ENCODE measurements at regions not wholly inside any gene's neighbourhood (a gene's known extent, or its start where the extent isn't known, plus 50 kb on each side); places are given as distances from the start of the nearest gene placed in this dataset.

DNA sequence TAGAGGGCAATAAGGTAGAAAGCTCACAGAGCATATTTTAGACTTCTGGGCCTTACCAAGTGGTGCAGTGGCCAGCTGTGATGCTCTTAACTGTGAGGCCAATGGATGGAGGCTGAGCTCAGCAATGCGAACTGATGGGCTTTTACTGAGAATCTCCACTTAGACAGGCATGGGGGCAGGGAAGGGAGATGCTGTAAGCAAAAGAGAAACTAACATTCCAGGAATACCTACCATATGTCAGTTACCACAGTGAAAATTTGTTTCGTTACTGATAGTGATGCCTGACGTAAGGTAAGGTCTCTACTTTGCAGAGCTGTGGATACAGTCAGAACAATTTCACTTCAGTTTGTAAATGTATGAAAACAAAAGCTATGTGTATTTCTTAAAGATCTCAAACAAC lies 250.6 kb upstream of the ZFHX3 start:
- no peak for DNase-seq (ENCODE audit: extremely low read depth, low read depth)

DNA sequence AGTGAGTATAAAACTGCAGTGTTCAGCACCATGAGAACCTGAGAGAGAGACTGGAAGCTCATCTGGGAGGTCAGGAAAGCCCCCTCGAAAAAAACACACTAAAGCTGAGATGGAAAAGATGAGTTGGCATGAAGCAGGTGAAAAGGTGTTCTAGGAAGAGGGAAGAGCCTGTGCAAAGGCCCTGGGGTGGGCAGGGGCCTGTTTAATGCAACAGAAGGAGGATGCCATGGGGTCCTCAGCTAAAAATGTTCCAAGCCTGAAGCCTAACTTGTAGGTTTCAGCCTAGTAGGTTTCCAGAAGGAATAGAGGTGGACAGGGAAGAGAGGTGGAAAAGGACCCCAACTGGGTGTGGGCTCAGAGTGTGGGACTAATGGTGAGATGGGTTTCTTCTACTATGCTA lies 242.3 kb upstream of the ZFHX3 start:
- DNase-seq (ENCODE audit: extremely low read depth, low read depth): no peak

DNA sequence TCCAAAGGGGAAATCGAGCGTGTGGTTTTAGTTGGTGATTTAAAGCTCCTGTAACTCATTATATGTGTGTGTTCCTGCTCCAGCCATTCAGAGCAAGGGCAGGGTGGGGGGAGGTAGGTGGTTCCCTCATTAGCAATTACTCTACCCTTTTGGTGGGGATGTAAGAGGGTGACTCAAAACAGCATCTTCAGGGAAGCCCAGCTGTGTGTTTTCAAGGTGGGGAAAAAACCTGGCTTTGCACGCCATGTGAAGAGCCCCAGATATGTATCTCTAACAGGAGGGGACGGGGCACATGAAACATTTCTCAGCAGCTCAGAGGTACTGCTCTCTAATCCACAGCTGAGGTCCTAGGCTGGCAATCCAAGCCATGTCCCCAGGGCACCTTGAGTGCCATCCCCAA lies 241.3 kb upstream of the ZFHX3 start:
- no peak for DNase-seq (ENCODE audit: extremely low read depth, low read depth)

DNA sequence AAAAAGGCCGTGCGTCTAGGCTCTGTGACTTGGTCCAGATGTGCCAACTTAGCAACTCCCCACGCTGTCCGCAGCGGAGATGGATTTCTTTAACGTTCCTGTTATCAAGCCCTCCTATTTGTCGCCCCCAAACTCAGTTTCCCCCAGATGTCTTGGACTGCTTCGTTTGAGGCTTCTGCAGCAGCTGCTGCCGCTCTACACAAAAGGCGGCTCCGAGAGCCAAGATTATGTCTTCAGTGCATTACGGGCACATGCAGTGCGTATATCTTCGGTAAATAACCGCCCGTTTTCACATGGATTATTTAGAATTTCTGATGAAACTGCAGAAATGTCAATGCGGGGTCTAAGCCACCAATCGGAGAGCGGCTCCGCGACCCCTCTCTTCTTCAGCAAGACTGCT lies 240.6 kb upstream of the ZFHX3 start:
- no peak for DNase-seq (ENCODE audit: extremely low read depth, low read depth)

DNA sequence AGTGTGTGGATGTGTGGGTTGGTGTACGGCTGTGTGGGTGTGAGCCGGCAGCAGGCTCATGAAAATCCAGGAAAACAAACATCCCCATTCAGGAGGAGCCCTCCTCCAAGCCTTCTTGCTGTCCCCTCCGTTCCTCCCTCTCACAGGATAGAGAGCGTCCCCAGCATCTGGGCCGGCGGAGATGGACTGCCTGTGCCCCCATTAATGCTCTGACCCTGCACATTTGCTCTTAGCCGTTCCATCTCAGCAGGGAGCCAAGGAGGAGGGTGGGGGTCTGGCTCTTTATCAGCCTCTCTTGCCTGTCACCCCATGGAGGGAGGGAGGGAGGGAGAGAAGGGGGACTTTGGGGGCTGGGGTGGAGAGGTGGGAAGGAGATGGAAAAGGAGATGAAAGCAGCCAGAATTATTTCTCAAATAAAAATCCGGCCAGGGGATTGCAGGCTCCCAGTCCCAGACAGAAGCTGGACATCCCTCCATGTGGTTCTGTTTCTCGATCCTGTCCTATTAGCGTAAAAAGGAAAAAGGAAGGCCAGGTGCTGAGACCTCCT lies 240.0 kb upstream of the ZFHX3 start:
- DNase-seq (ENCODE audit: extremely low read depth, low read depth): no peak

DNA sequence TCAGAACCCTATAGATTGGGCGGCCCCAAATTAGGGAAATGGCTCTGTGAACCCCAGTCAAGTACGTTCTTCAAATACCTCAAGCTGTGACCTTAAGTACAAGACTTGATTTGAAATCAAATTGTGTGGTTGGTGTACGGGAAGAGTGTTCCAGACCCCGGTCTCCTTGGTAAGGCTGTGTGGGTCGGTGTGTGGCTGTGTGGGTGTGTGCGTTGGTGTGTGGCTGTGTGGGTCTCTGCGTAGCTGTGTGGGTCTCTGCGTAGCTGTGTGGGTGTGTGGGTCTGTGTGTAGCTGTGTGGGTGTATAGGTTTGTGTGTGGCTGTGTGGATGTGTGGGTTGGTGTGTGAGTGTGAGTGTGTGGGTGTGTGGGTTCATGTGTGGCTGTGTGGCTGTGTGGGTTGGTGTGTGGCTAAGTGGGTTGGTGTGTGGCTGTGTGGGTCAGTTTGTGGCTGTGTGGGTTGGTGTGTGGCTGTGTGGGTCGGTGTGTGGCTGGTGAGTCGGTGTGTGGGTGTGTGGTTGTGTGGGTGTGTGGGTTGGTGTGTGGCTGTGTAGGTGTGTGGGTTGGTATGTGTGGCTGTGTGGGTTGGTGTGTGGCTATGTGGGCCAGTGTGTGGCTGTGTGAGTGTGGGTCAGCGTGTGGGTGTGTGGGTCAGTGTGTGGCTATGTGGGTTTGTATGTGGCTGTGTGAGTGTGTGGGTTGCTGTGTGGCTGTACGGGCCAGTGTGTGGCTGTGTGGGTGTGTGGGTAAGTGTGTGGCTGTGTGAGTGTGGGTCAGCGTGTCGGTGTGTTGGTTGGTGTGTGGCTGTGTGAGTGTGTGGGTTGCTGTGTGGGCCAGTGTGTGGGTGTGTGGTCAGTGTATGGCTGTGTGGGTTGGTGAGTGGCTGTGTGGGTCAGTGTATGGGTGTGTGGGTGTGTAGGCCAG lies 238.7 kb upstream of the ZFHX3 start:
- no peak for DNase-seq (ENCODE audit: extremely low read depth, low read depth)

DNA sequence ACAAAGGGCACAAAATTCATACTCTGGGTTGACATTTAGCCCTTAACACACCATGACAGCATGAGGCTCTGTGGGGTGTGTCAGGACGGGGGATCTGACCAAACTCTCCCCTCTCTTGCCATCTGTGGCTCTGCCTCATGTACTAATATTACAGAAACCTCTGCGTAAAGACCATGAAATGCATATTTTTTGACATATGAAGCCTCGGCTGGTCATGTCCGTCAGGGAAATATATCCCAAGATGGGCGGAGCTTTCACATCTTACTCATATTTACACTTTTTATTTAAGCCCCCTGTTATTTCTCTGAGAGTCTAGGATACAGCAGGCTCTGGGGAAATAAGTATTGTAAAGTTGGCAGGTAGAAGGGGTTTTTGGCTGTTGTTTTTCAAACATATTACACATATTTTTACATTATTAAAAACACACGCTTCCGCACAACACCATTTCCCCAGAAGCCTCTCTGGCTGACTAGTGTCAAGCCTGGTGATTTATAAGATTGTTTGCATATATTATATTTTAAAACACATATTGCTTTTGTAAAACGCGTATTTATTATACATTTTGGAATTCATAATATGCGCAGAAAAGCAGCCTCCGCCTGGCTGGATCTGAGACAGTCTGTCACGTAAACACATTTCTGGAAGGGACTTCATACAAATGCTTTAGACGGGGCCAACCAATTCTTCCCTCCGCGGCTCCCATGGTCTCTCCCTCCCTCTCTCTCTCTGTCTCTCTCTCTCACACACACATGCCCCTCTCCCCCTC lies 237.7 kb upstream of the ZFHX3 start:
- DNase-seq (ENCODE audit: extremely low read depth, low read depth): no peak

DNA sequence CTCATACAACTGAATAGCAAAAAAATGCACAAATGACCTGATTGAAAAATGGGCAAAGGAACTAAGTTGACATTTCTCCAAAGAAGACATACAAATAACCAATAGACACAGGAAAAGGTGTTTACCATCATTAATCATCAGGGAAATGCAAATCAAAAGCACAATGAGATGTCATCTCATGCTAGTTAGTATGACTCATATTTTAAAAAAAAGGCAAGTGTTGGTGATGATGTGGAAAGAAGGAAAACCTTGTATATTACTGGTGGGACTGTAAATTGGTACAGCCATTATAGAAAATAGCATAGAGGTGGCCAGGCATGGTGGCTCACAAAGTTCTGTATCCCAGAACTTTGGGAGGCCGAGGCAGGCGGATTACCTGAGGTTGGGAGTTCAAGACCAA lies 232.5 kb upstream of the ZFHX3 start:
- DNase-seq (ENCODE audit: extremely low read depth, low read depth): no peak

DNA sequence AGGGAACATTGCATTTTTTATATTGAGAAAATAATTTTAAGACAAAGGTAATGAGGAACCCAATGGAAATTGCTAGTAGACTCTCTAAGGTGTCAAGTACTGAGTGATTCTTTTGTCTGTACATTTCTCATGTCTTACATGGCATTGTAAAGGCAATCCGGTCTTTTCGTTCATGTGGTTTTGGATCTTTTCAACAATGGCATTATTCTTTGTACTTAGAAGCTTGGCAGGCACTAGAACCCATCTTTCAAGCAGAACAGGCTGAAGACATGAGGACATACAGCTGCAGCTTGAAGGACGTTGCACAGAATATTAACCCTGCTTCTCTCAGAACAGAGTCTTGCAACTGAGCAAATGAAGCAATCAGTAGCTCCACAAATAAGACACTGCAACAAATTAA lies 231.5 kb upstream of the ZFHX3 start:
- DNase-seq (ENCODE audit: extremely low read depth, low read depth): no peak

DNA sequence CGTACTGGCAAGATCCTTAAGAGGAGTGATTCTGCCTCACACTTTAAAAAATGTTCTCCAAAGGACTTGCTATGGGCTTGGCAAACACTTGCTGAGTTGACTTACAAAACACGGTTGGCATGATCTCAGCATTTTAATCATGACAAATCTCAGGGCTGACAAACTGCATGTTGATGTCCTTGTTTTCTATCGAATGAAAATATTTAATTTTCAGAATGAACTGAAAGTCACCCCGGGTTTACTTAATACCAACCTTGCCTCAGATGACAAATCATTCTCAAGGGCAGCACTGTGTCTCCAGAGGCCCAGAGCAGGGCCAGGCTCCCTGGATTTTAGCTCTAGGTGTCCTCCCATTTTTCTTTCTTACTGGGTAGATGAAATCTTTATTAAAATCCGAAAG lies 229.1 kb upstream of the ZFHX3 start:
- DNase-seq (ENCODE audit: extremely low read depth, low read depth): no peak

DNA sequence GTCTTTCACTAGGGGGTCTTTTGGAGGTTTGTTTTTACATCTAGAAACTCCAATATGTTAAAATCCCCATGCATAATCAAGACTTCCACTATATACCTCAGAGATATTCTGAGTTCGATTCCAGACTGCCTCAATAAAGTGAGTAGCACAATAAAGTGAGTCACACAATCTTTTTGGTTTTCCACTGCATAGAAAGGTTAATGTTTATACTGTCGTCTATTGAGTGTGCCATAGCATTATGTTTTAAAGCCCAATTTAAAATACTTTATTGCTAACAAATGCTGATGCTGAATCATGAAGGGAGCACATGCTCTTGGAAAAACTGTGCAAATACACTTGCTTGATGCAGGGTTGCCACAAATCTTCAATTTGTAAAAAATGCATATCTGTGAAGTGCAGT lies 227.5 kb upstream of the ZFHX3 start:
- DNase-seq (ENCODE audit: extremely low read depth, low read depth): no peak

DNA sequence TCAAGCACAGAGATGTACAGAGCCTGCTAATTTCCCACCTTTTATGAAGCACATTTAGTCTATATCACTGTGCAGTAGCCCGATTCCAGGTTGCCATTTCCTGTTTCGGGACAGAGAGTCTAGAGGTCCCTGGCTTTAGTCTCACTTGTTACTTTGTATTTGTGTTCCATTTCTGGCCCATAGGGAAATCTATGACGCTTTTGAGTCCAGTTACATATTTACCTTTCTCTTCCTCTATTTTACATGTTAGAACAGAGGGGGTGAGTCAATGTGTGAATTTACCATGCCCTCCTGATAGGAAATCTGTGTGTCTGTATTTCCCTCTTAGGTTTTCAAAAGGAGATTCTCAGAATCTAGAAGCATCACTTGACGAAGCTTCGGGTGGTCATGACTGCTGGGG lies 227.1 kb upstream of the ZFHX3 start:
- DNase-seq (ENCODE audit: extremely low read depth, low read depth): no peak

DNA sequence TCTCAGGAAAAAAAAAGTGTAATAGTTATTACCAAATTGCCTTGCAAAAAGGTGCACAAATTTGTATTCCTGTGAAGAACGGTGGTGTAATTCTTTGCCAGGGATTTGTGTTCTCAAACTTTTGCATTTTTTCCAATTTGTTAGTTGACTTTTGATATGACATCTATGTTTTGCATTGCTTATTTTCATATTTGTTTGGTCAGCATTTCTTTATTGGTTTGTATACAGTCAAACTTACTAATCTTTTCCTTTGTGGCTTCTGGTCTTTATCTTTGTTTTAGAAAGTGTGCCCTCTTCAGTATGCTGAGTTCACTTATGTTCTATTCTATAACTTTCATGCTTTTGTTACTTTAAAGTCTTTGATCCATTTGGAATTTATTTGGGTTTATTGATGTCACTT lies 226.2 kb upstream of the ZFHX3 start:
- no peak for DNase-seq (ENCODE audit: extremely low read depth, low read depth)

DNA sequence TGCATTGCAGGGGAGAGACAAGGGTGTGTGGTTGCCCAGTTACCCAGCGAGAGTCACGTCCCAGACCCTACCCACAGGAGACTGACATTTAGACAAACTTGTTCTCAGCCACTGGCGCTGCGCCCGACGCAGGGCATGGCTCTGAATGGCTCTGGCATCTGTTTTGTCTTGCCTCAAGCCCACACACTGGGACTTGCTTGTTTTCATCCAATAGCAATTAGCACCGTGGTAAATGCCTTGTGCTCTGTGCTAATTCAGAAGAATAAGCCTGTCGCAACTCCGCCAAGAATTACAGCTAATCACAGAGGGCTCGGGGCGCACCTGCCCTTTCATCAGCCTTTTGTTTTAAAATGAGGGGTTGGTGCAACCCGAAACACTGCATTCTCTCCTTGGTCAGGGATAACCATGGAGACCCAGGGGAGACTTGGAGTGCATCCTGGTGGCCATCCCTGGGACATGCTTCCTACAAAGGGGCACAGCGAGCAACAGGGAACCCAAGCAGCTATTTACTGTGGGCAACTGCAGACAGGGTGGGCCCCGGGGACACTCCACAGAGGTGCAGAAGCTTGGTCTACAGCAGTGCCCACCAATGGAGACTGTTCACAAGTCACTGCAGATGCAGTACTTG lies 220.6 kb upstream of the ZFHX3 start:
- DNase-seq (ENCODE audit: extremely low read depth, low read depth): no peak

DNA sequence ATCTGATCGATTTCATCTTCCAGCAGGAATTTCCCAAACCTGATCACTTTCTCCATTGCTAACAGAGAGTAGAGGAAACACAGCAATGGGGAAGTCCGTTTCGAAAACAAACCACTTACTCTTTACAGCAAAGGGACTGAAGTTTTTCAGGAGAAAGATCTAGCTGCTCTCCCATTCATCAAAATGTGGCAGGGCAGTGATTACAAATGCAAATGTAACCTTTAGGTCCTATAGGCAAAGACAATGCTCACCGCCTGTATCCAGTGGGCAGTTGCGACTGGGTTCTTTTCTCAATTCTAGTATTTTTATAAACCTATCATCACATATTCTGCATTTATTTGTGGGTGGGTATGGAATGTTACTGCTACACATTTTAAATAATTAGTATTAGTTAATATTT lies 218.0 kb upstream of the ZFHX3 start:
- no peak for DNase-seq (ENCODE audit: extremely low read depth, low read depth)

DNA sequence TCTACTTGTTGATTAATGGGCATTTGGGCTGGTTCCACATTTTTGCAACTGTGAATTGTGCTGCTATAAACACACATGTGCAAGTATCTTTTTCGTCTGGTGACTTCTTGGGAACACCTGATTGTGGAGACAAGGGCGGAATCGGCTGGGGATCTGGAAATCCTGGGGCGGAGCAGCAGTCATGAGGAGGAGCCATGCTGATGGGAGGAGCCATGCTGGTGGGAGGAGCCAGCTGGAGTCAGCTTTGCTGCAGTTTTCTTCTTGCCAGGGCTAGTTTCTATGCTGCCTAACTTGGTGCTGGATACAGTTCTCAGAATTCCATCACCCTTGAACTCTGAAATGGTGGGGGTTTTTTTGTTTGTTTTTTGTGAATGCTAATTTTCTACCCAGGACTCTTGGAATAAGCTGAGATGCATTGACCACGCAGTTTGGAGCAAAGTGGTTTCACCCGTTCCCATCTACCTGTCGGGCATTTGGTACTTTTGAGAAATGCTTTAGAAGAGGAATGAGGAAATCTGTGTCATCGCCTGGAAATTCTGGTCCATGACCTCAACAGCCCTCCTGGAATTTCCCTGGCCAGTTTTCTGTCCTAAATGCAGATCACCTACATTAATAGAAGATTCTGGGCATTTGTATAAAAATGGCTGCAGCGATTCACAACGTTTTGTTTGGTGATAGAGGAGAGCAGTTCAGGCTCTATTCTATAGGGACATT lies 217.4 kb upstream of the ZFHX3 start:
- no peak for DNase-seq (ENCODE audit: extremely low read depth, low read depth)

DNA sequence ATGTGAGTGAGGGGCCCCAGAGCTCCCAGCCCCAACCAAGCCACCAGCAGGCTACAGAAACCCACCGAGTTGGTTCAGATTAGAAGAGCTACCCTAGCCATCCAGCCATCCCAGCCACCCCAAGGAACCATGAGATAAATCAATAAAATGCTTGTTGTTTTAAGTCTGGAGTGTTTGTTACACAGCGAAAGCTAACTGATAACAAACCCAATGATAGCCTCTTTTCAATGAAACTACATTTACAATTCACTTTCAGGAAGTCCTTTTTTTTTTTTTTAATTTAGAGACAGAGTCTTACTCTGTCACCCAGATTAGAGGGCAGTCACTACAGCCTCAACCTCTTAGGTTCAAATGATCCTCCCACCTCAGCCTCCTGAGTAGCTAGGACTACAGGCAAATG lies 215.0 kb upstream of the ZFHX3 start:
- no peak for DNase-seq (ENCODE audit: extremely low read depth, low read depth)

DNA sequence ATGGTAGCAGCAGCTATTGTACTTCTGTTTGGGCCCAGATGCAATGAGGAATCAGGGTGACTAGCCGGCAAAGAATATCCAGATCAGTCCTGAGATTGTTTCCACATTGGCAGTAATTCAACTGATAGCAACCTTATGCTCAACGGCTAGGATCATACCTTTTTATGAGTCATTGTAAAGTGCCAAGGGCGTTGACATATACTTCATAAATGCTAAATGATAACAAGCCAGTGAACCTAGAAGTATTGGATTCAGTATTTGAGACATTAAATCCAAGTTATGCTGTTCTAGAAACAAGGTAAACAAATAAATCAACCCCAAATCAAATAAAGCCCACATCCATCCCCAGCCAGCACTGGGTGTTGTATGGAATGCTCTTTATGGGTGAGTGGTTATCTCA lies 207.1 kb upstream of the ZFHX3 start:
- no peak for DNase-seq (ENCODE audit: extremely low read depth, low read depth)

DNA sequence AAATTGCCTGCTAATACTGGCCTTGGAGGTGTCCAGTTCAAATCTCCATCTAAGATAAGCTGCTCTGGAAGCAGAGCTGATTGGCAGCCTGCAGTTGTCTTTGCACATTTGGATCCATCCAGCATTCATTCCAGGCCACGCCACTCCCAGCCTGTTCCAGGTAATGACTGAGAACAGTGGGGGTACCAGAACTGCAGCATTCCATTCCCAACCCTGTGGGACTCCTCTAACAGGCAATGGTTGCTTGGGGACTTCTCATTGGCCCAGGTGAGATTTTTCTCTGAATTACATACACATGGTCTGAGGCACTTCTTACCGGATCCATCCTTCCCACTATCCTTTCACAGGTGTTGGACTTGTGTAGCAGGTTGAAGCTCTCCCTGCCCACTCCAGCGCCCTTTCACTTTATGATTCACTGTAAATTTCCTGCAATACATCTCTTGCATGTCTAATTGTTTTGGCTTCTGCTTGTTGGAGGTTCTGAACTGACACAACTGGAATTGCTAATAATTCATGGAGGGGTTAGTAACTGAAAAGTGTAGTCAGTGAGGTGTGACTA lies 206.1 kb upstream of the ZFHX3 start:
- DNase-seq (ENCODE audit: extremely low read depth, low read depth): no peak

DNA sequence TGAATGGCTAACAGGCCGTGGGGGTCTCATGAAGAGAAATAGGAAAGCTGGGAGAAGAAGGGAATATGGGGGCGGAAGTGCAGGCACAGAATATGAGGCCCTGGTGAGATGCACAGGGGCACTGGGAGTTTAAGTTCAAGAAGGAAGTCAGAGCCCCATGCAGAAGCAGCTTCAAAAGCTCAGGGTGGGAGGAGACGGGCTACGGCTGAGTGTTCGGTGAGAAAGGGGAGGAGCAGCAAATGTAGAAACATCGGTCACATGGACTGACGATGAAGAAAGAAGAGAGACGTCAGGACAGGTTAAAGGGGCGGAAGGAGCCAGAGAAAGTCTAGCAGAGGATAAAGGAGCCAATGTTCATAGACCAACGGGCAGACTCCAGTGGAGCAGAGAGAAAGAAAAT lies 204.5 kb upstream of the ZFHX3 start:
- no peak for DNase-seq (ENCODE audit: extremely low read depth, low read depth)

Measured in NCI-H460 (cell line).